CD8-positive, alpha-beta memory T cell (primary cell): ENCODE measurements at regions not wholly inside any gene's neighbourhood (a gene's known extent, or its start where the extent isn't known, plus 50 kb on each side); places are given as distances from the start of the nearest gene placed in this dataset.

Source experiments
- CTCF ChIA-PET: fragments of 350-600 bp; sonication (Branson Sonifier 250); formaldehyde crosslinking; loops from one replicate; lab custom pipeline; 2021; ENCODE audit warnings: antibody characterized with exemption; lab: Charles Lee
- POLR2A ChIA-PET: fragments of 350-600 bp; sonication (Branson Sonifier 250); formaldehyde crosslinking; loops from one replicate; lab custom pipeline; 2021; ENCODE audit warnings: antibody characterized with exemption; lab: Charles Lee
- DNase-seq, 5 donors: peaks; one replicate each; pipeline versions ENCODE4 v3.0.0 to v3.0.0-alpha.2; 2020 to 2022; ENCODE audit warnings: mixed read lengths in 1 of 5
- H3K27ac ChIP-seq: one replicate; pipeline ENCODE4 v1.7.0; 2013; ENCODE audit warnings: low read depth, mild to moderate bottlenecking, low read length, moderate library complexity
- H3K27me3 ChIP-seq: 2 replicates; pipeline ENCODE4 v1.7.0; 2013; ENCODE audit warnings: low read length, mild to moderate bottlenecking; ENCODE audit not compliant: insufficient read depth, poor library complexity, severe bottlenecking
- H3K36me3 ChIP-seq: 2 replicates; pipeline ENCODE4 v1.7.0; 2013; ENCODE audit warnings: mild to moderate bottlenecking, low read length, moderate library complexity; ENCODE audit not compliant: insufficient read depth
- H3K4me1 ChIP-seq: 2 replicates; pipeline ENCODE4 v1.7.0; 2013; ENCODE audit warnings: mild to moderate bottlenecking, low read length, moderate library complexity; ENCODE audit not compliant: insufficient read depth
- H3K4me3 ChIP-seq: 2 replicates; pipeline ENCODE4 v1.7.0; 2013; ENCODE audit warnings: mild to moderate bottlenecking, low read length
- H3K9me3 ChIP-seq: 2 replicates; pipeline ENCODE4 v1.7.0; 2013; ENCODE audit warnings: mild to moderate bottlenecking, low read length
- H3K27ac Mint-ChIP-seq, 8 donors: one replicate each; pipeline ENCODE4 v1.8.0; 2020 to 2021; ENCODE audit warnings: mixed read lengths in 8 of 8, mild to moderate bottlenecking in 6 of 8, inconsistent platforms in 3 of 8, moderate library complexity in 3 of 8
- H3K27me3 Mint-ChIP-seq, 2 donors: one replicate each; pipeline ENCODE4 v1.8.0; 2020 to 2021; ENCODE audit warnings: mixed read lengths in 2 of 2, mild to moderate bottlenecking in 1 of 2, moderate library complexity in 1 of 2
- H3K36me3 Mint-ChIP-seq, 3 donors: one replicate each; pipeline ENCODE4 v1.8.0; 2020 to 2021; ENCODE audit warnings: mixed read lengths in 3 of 3, inconsistent platforms in 1 of 3, mild to moderate bottlenecking in 1 of 3
- H3K4me1 Mint-ChIP-seq, 3 donors: one replicate each; pipeline ENCODE4 v1.8.0; 2020 to 2021; ENCODE audit warnings: mixed read lengths in 3 of 3, inconsistent platforms in 1 of 3, mild to moderate bottlenecking in 1 of 3
- H3K4me3 Mint-ChIP-seq, 7 donors: one replicate each; pipeline ENCODE4 v1.8.0; 2020 to 2021; ENCODE audit warnings: mixed read lengths in 7 of 7, mild to moderate bottlenecking in 6 of 7, moderate library complexity in 4 of 7, inconsistent platforms in 2 of 7
- H3K9me3 Mint-ChIP-seq, 5 donors: one replicate each; pipeline ENCODE4 v1.8.0; 2020 to 2022; ENCODE audit warnings: mixed read lengths in 5 of 5, mild to moderate bottlenecking in 3 of 5, moderate library complexity in 2 of 5, inconsistent platforms in 1 of 5

- Mint-ChIP-seq H3K36me3 (peaks cover 0 to 1% (median 0%) of the 10 kb centered on the region in 3 donors), H3K4me3 (peak overlapping the region in 6 of 7 donors; percentile 15 to 69 (median 36)), H3K27ac (peak overlapping the region; percentile 53 to 98 (median 88)), H3K27me3 (no peaks in the 10 kb centered on the region), H3K9me3 (no peaks in the 10 kb centered on the region), H3K4me1 (peaks cover 31 to 43% (median 36%) of the 10 kb centered on the region in 3 donors)
- Histone ChIP-seq H3K27ac (peak overlapping the region; percentile 2), H3K9me3 (no peaks in the 10 kb centered on the region), H3K27me3 (no peaks in the 10 kb centered on the region), H3K4me1 (peaks cover 28% of the 10 kb centered on the region), H3K4me3 (peak overlapping the region; percentile 2), H3K36me3 (no peaks in the 10 kb centered on the region)
- no peak for DNase-seq
- POLR2A ChIA-PET, result interaction anchor here (1.3 to 3.2 kb wide), 3 partner anchors 19 to 62 kb away, joined by 4 to 48 read pairs (median 7); partner anchors contain the start of gene NABP1
- CTCF ChIA-PET, result interaction anchor here (0.5 to 1.5 kb wide), 5 partner anchors 18 to 58 kb away, joined by 3 to 5 read pairs (median 3); no protein-coding TSS in a partner anchor
Measured at GRCh38 chr2:191618046-191618780, 59.7 kb upstream of the NABP1 start.

- Histone ChIP-seq H3K4me1 (peaks cover 30% of the 10 kb centered on the region), H3K27me3 (no peaks in the 10 kb centered on the region), H3K4me3 (no peak overlapping the region), H3K27ac (no peak overlapping the region), H3K36me3 (no peaks in the 10 kb centered on the region), H3K9me3 (no peaks in the 10 kb centered on the region)
- H3K27ac Mint-ChIP-seq, result peak overlapping the region; percentile 53 to 98 (median 88)
- ChIA-PET CTCF (interaction anchor here (1.1 to 1.5 kb wide), 2 partner anchors 53 to 57 kb away, joined by 3 read pairs; no protein-coding TSS in a partner anchor), POLR2A (interaction anchor here (3.2 kb wide), 1 partner anchor 58 kb away, joined by 48 read pairs; the partner anchor contains the start of gene NABP1)
- no peaks in the 10 kb centered on the region for H3K27me3 Mint-ChIP-seq
- H3K9me3 Mint-ChIP-seq, result no peaks in the 10 kb centered on the region
- peaks cover 0 to 3% (median 0%) of the 10 kb centered on the region in 3 donors for H3K36me3 Mint-ChIP-seq
- peak overlapping the region in 2 of 7 donors; percentile 15 to 50 for H3K4me3 Mint-ChIP-seq
- no peak for DNase-seq
- H3K4me1 Mint-ChIP-seq, result peaks cover 32 to 45% (median 41%) of the 10 kb centered on the region in 3 donors
Measured at GRCh38 chr2:191618786-191619185, 59.1 kb upstream of the NABP1 start.

GRCh38 chr2:191620144-191620543 is 57.8 kb upstream of the NABP1 start:
- no peak for DNase-seq
- H3K36me3 Mint-ChIP-seq, result peaks cover 0 to 2% (median 0%) of the 10 kb centered on the region in 3 donors
- Histone ChIP-seq H3K27me3 (no peaks in the 10 kb centered on the region), H3K4me1 (peaks cover 44% of the 10 kb centered on the region), H3K4me3 (no peak overlapping the region), H3K9me3 (no peaks in the 10 kb centered on the region), H3K36me3 (no peaks in the 10 kb centered on the region), H3K27ac (no peak overlapping the region)
- H3K27ac Mint-ChIP-seq, result peak overlapping the region in 5 of 8 donors; percentile 7 to 81 (median 43)
- peaks cover 44 to 58% (median 55%) of the 10 kb centered on the region in 3 donors for H3K4me1 Mint-ChIP-seq
- no peaks in the 10 kb centered on the region for H3K27me3 Mint-ChIP-seq
- no peak overlapping the region for H3K4me3 Mint-ChIP-seq
- POLR2A ChIA-PET, result interaction anchor here (1.2 kb wide), 1 partner anchor 56 kb away, joined by 4 read pairs; no protein-coding TSS in a partner anchor
- CTCF ChIA-PET, result interaction anchor here (0.7 to 1.8 kb wide), 3 partner anchors 46 to 59 kb away, joined by 3 to 4 read pairs (median 3); no protein-coding TSS in a partner anchor
- H3K9me3 Mint-ChIP-seq, result no peaks in the 10 kb centered on the region

GRCh38 chr2:191622374-191623320 is 55.3 kb upstream of the NABP1 start:
- no peak overlapping the region for H3K4me3 Mint-ChIP-seq
- CTCF ChIA-PET, result no interaction called here

GRCh38 chr2:191625016-191625415 is 52.9 kb upstream of the NABP1 start:
- no peaks in the 10 kb centered on the region for H3K36me3 ChIP-seq
- H3K27ac Mint-ChIP-seq, result peak overlapping the region; percentile 51 to 95 (median 76)
- H3K4me1 ChIP-seq, result peaks cover 25% of the 10 kb centered on the region
- H3K4me1 Mint-ChIP-seq, result peaks cover 30 to 53% (median 52%) of the 10 kb centered on the region in 3 donors
- no peaks in the 10 kb centered on the region for H3K9me3 Mint-ChIP-seq
- ChIA-PET CTCF (interaction anchor here (0.8 to 1.0 kb wide), 2 partner anchors 10 to 50 kb away, joined by 3 read pairs; no protein-coding TSS in a partner anchor), POLR2A (interaction anchor here (1.1 to 3.0 kb wide), 2 partner anchors 13 to 52 kb away, joined by 3 to 25 read pairs; partner anchors contain the start of gene NABP1)
- peak overlapping the region in 1 of 7 donors; percentile 52 for H3K4me3 Mint-ChIP-seq
- H3K27me3 ChIP-seq, result no peaks in the 10 kb centered on the region
- peak overlapping the region; percentile 22 for H3K27ac ChIP-seq
- no peaks in the 10 kb centered on the region for H3K9me3 ChIP-seq
- peak; percentile 16 to 70 (median 37) for DNase-seq
- no peaks in the 10 kb centered on the region for H3K27me3 Mint-ChIP-seq
- peaks cover 0 to 4% (median 2%) of the 10 kb centered on the region in 3 donors for H3K36me3 Mint-ChIP-seq
- H3K4me3 ChIP-seq, result no peak overlapping the region

More at GRCh38 chr2:191622374-191623320, 55.3 kb upstream of the NABP1 start:
- no peak overlapping the region for H3K27ac Mint-ChIP-seq
- no peaks in the 10 kb centered on the region for H3K9me3 Mint-ChIP-seq
- Histone ChIP-seq H3K36me3 (no peaks in the 10 kb centered on the region), H3K27me3 (no peaks in the 10 kb centered on the region), H3K27ac (no peak overlapping the region), H3K4me1 (peaks cover 43% of the 10 kb centered on the region), H3K4me3 (no peak overlapping the region), H3K9me3 (no peaks in the 10 kb centered on the region)
- H3K36me3 Mint-ChIP-seq, result peaks cover 0 to 4% (median 2%) of the 10 kb centered on the region in 3 donors
- no peak for DNase-seq
- no peaks in the 10 kb centered on the region for H3K27me3 Mint-ChIP-seq
- peaks cover 42 to 63% (median 54%) of the 10 kb centered on the region in 3 donors for H3K4me1 Mint-ChIP-seq
- POLR2A ChIA-PET, result no interaction called here

GRCh38 chr2:191625446-191625845 is 52.5 kb upstream of the NABP1 start:
- H3K9me3 ChIP-seq, result no peaks in the 10 kb centered on the region
- H3K36me3 ChIP-seq, result no peaks in the 10 kb centered on the region
- ChIA-PET POLR2A (interaction anchor here (0.9 to 3.0 kb wide), 3 partner anchors 9 to 52 kb away, joined by 3 to 25 read pairs (median 3); partner anchors contain the start of gene NABP1), CTCF (interaction anchor here (1.0 kb wide), 1 partner anchor 49 kb away, joined by 3 read pairs; no protein-coding TSS in a partner anchor)
- no peak overlapping the region for H3K4me3 ChIP-seq
- DNase-seq, result no peak
- peaks cover 25% of the 10 kb centered on the region for H3K4me1 ChIP-seq
- Mint-ChIP-seq H3K27me3 (no peaks in the 10 kb centered on the region), H3K9me3 (no peaks in the 10 kb centered on the region), H3K36me3 (peaks cover 0 to 4% (median 2%) of the 10 kb centered on the region in 3 donors), H3K4me3 (peak overlapping the region in 1 of 7 donors; percentile 15), H3K27ac (peak overlapping the region; percentile 51 to 95 (median 76)), H3K4me1 (peaks cover 27 to 50% (median 48%) of the 10 kb centered on the region in 3 donors)
- peak overlapping the region; percentile 13 for H3K27ac ChIP-seq
- no peaks in the 10 kb centered on the region for H3K27me3 ChIP-seq

GRCh38 chr2:191626497-191627151 is 51.3 kb upstream of the NABP1 start:
- H3K4me1 ChIP-seq, result peaks cover 25% of the 10 kb centered on the region
- POLR2A ChIA-PET, result interaction anchor here (0.9 to 3.0 kb wide), 2 partner anchors 10 to 51 kb away, joined by 3 to 25 read pairs; partner anchors contain the start of gene NABP1
- peaks cover 25 to 48% (median 41%) of the 10 kb centered on the region in 3 donors for H3K4me1 Mint-ChIP-seq
- peak overlapping the region in 3 of 8 donors; percentile 25 to 64 (median 40) for H3K27ac Mint-ChIP-seq
- H3K27me3 Mint-ChIP-seq, result no peaks in the 10 kb centered on the region
- no peaks in the 10 kb centered on the region for H3K27me3 ChIP-seq
- H3K9me3 Mint-ChIP-seq, result no peaks in the 10 kb centered on the region
- no peak overlapping the region for H3K4me3 ChIP-seq
- CTCF ChIA-PET, result no interaction called here
- H3K4me3 Mint-ChIP-seq, result no peak overlapping the region
- H3K9me3 ChIP-seq, result no peaks in the 10 kb centered on the region
- H3K36me3 Mint-ChIP-seq, result peaks cover 0 to 4% (median 2%) of the 10 kb centered on the region in 3 donors
- no peak overlapping the region for H3K27ac ChIP-seq
- H3K36me3 ChIP-seq, result no peaks in the 10 kb centered on the region
- DNase-seq, result no peak
